Retina (tissue), 1 donor: ENCODE measurements at regions not wholly inside any gene's neighbourhood (a gene's known extent, or its start where the extent isn't known, plus 50 kb on each side); places are given as distances from the start of the nearest gene placed in this dataset.
"Not testable (repeated sequence)": the region's sequence is repeated elsewhere in the genome, so short reads cannot be mapped to it uniquely, and the experiment has no call there.

Experiments used
- DNase-seq: peaks from one replicate; pipeline ENCODE4 v3.0.0-alpha.2; 2016

DNA sequence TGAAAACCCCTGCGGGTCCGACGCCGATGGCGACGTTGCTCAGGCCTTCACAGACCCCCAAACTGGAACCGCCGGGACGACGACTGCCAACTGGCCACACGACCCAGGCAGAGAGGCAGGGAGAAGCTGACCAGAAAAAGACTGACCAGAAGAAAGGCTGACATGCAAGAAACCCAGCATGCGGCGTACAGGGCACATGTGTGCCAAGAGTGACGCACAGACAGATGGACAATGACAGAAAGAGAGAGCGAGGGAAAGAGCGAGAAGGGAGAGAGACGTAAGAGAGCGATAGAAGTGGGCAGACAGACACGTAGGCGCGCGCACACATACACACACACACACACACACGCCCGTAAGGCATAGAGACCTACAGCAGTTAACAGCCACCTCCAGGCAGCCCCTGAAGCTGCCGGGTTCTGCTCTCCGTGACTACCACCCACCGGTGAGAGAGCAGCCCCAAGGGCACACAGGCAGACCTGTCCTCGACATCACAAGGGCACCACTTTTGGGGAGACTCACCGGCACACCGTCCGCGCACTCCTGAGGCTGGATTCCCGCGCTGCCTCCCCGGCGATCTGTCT is 67.2 kb upstream of the ZNF527 start:
- DNase-seq = no peak

DNA sequence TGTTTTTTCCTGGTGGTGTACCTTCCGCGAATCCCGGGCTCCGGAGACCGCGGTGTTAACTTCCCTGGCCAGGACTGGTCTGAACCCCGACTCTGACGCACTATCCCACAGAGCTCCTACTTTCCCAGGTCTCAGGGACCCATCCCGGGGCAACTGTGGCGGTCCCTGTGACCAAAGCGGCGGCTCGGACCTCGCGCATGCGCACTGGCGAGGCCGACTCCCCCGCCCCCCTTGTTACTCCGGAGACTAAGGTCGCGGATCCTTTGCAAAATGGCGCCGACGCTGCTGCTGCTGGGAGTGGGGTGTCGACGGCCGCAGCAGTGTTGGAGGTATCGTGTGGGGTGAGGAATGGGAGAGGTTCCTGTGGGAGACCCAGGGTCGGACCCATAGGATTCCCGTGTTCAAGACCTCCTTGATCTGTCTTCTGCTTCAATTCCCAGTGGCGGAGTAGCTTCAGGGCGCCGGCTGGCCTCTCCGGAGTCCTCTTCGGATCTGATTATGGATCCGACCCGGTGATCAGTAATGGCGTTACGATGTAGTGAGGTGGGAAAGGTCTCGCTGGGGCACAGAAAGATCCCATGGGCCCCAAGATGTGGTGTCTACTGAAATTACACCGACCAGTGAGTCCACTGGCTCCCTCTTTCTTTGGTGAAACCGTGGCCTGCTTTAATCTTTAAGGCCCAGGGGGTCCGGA is 66.6 kb upstream of the ZNF527 start:
- peak; percentile 67 for DNase-seq

DNA sequence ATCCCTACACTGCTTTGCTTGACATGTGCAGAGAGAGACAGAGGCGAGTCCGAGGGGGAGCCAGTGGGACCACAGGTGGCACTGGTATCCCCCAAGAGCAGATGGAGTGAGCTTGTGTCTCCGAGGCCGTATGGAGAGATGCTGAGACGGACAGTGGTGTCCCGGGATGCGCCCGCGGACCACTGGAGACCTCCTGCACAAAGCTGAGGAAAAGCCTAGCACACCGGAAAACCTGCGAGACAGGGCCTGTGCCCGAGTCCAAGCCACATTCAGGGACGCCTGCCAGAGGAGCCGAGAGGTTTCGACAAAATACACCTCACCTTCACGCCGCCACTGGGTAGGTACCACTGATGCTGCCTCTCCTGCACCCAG is 66.0 kb upstream of the ZNF527 start:
- DNase-seq = no peak

DNA sequence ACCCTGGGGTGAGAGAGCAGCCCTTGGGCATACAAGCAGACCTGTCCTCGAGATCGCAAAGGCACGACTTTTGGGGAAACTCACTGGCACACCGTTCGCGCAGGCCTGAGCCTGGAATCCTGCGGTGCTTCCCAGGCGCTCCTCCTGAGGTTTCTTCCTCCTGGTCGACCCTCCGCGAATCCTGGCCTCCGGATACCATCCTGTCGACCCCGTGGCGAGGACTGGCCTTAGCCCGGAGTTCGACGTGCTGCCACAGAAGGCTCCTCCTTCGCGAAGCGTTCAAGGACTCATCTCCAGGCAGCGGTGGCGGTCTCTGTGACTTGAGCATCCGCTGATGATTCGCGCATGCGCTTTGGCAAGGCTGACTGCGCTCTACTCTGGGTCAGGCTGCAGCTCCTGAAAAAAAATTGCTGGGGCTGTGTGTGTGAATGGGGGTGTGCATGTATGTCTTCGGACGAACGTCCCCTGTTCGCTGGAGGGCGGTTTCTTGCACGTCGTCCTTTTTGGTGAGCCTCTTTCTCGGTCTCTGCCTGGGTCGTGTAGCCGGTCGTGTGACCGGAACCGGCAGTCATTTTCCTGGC is 64.4 kb upstream of the ZNF527 start:
- no peak for DNase-seq

DNA sequence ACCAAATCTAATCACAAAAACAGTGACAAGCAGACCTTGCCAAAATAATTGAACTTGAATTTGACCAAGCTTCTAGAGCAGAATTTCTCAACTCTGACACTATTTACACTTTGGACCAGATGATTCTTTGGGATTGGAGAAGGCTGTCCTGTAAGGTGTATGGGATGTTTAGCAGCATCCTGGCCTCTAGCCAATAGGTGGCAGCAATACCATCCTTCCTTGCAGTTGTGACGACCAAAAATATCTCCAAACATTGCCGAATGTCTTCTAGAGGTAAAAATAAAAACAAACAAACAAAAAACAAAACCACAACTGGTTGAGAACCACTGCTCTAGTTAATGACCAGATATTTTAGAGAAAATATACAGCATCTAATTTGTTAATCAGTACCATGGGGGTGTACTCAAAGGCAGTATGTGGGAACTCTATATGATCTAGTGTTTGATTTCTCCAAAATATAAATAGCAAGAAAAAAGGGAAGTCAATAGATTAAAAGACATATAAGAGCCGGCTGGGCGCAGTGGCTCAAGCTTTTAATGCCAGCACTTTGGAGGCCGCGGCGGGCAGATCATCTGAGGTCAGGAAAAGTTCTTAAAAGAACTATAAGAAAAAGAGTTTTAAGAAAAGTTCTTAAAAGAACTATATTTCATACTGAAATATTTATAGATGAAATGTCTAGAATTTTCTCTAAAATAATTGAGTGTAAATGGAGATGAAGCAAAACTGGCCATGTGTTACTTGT is 60.9 kb upstream of the ZNF527 start:
- peak; percentile 21 for DNase-seq

DNA sequence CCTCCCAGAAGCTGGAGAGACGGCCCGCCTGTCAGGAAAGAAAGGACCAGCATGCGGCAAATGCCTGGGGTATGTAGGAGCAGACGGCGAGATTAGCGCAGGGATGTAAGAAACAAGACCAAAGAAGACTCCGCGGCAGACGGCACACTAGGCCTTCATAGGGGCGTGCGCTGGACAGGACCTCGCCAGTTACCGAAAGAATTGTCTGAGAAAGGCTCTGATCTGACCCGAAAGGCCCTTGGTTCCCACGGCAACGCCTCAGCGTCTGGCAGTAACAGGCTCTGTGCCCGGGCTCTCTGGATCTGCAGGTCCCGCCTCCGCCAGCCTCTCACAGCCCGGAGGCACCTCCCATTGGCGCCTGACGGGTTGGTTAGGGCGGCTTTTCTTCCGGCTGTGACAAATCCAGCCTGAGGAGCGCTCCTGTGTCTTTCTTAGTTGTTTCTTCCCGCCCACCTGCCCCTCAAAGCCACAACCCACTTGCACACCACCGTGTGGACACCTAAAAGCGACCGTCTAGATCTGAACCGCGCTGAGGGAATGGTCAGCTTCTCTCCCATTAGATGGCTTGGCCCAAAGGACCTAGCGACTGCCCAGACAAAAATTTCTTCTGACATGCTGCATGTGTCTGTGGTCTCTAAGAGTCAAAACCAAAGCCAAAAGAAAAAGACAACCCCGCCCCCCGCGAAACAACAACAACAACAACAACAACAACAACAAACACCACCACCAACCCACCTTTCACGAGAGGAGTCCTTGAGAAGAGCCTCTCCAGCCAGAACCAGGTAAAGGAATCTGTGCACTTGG is 58.2 kb upstream of the ZNF527 start:
- peak; percentile 85 for DNase-seq

DNA sequence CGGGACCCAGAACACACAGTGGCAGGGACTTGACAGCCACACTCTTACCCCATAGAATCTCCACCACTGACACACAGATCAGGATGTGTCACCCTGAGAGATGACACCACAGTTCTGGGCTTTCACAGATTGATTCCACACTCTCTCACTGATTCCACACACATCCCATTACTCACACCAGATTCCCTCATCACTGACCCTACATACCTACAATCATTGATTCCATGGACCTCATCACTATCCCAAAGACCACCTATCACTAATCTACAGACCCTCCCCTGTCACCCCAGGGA is 57.6 kb upstream of the ZNF527 start:
- DNase-seq = no peak

DNA sequence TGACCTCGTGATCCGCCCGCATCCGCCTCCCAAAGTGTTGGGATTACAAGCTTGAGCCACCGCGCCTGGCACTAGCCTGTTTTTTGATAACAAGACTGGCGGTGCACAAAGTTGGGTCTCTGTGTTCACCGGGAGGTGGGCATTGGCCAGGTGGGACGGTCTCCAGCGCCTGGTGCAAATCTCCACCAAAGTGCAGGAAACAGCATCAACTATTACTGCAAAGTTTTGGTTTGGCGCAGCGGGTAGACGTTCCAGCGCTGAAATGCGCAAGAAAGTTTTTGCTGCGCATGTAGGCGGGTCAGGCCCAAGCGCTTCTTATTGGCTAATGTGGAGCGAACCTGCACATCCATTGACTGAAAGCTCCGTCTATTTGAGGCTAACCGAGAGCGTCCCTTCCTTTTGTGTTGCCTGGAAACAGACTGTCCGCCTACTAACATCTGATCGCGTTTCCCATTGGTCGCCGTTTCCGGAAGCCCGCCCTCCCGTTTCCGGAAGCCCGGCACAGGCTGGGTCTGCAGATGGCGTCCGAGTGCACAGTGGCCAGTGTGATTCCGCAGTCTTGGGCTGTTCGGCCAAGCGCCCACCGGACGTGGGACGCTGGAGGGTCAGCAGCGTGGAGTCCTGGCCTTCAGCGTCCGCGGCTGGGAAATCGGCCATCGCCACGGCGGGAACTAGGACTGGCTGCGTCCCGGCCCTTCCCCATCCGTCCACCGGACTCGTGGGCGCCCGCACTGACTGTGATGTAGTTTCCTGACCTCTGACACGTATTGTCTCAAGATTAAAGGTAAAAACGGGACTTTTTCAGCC is 53.3 kb upstream of the ZNF527 start:
- peak; percentile 99 for DNase-seq

DNA sequence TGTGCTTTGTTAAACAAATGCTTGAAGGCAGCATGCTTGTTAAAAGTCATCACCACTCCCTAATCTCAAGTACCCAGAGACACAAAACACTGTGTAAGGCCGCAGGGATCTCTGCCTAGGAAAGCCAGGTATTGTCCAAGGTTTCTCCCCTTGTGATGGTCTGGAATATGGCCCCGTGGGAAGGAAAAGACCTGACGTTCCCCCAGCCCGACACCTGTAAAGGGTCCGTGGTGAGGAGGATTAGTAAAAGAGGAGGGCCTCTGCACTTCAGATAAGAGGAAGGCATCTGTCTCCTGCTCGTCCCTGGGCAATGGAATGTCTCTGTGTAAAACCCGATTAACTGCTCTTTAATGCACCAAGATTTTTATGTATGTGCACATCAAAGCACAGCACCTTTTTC is 49.9 kb upstream of the ZNF527 start:
- DNase-seq = not testable (repeated sequence)
